Right atrium auricular region (tissue), 2 donors: ENCODE measurements at regions not wholly inside any gene's neighbourhood (a gene's known extent, or its start where the extent isn't known, plus 50 kb on each side); places are given as distances from the start of the nearest gene placed in this dataset.

Experiments used
- DNase-seq: peaks from one replicate; pipeline ENCODE4 v3.0.0-alpha.2; 2019; ENCODE audit warnings: low spot score
- H3K27ac ChIP-seq, 2 donors: fragments of 200-600 bp; sonication (generic); 1 replicate in 1 of 2; 2 replicates in 1 of 2; pipeline ENCODE4 v1.5.1; 2016 to 2019
- H3K27me3 ChIP-seq, 2 donors: fragments of 200-600 bp; sonication (generic); one replicate each; pipeline versions ENCODE4 v1.5.1 to v1.6.0; 2017 to 2019
- H3K36me3 ChIP-seq: fragments of 200-600 bp; sonication (generic); one replicate; pipeline ENCODE4 v1.5.1; 2016
- H3K4me1 ChIP-seq, 2 donors: fragments of 200-600 bp; sonication (generic); one replicate each; pipeline versions ENCODE4 v1.5.1 to v1.6.0; 2017 to 2019
- H3K4me3 ChIP-seq, 2 donors: fragments of 200-600 bp; sonication (generic); 1 replicate in 1 of 2; 2 replicates in 1 of 2; pipeline ENCODE4 v1.5.1; 2017 to 2019; ENCODE audit warnings: mild to moderate bottlenecking in 1 of 2, moderate library complexity in 1 of 2
- H3K9me3 ChIP-seq, 2 donors: fragments of 200-600 bp; sonication (generic); one replicate each; pipeline ENCODE4 v1.5.1; 2019
- TF ChIP-seq, protein P1 (sequence below), 2 donors: fragments of 200-600 bp; sonication (generic); IDR thresholded peaks; one replicate each; pipeline ENCODE4 v1.5.1; 2019; ENCODE audit warnings: antibody characterized with exemption in 2 of 2

DNA sequence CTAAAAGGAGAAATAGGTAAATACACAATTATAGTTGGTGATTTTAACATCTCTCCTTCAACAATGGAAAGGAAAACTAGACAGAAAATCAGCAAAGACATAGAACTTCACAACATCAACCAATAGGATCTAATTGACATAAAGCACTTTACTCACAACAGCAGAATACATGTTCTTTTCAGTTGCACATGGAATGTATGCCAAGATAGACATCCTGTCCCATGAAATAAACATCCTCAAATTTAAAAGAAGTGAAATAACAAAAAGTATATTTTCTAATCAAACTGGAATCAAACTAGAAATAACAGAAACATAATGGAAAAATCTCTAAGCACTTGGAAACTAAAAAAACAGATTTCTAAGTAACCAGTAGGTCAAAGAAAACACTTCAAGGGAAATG lies 296.2 kb upstream of the RGS6 start:
- Histone ChIP-seq H3K4me1 (no peaks in the 10 kb centered on the region), H3K27me3 (no peaks in the 10 kb centered on the region), H3K4me3 (no peak overlapping the region), H3K9me3 (no peaks in the 10 kb centered on the region), H3K27ac (no peak overlapping the region), H3K36me3 (no peaks in the 10 kb centered on the region)
- TF ChIP-seq, protein P1, sequence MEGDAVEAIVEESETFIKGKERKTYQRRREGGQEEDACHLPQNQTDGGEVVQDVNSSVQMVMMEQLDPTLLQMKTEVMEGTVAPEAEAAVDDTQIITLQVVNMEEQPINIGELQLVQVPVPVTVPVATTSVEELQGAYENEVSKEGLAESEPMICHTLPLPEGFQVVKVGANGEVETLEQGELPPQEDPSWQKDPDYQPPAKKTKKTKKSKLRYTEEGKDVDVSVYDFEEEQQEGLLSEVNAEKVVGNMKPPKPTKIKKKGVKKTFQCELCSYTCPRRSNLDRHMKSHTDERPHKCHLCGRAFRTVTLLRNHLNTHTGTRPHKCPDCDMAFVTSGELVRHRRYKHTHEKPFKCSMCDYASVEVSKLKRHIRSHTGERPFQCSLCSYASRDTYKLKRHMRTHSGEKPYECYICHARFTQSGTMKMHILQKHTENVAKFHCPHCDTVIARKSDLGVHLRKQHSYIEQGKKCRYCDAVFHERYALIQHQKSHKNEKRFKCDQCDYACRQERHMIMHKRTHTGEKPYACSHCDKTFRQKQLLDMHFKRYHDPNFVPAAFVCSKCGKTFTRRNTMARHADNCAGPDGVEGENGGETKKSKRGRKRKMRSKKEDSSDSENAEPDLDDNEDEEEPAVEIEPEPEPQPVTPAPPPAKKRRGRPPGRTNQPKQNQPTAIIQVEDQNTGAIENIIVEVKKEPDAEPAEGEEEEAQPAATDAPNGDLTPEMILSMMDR (IDR thresholded peaks at IDR 0.05) = no peak
- no peak for DNase-seq

DNA sequence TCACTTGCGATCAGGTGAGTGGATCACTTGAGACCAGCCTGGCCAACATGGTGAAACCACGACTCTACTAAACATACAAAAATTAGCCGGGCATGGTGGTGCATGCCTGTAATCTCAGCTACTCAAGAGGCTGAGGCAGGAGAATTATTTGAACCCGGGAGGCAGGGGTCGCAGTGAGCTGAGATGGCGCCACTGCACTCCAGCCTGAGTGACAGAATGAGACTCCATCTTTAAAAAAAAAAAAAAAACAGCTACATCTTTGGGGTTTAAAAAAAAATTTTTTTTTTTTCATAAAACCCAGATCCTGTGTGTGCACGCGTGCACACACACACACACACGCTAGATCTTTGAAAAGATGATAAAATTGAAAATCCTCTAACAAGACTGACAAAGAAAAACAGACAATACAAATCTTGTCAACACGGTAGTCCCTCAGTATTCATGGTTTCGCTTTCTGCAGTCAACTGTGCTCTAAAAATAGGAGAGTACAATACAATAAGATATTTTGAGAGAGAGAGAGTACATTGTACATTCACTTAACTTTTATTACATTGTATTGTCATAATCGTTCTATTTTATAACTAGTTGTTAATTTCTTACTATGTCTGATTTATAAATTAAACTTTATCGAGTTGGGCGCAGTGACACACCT lies 295.3 kb upstream of the RGS6 start:
- H3K4me1 ChIP-seq = no peaks in the 10 kb centered on the region
- H3K27ac ChIP-seq = no peak overlapping the region
- H3K27me3 ChIP-seq = no peaks in the 10 kb centered on the region
- H3K9me3 ChIP-seq = peaks cover 0 to under 1% of the 10 kb centered on the region in 2 donors
- H3K4me3 ChIP-seq = no peak overlapping the region
- DNase-seq = no peak
- TF ChIP-seq, protein P1 (IDR thresholded peaks at IDR 0.05) = no peak
- no peaks in the 10 kb centered on the region for H3K36me3 ChIP-seq

DNA sequence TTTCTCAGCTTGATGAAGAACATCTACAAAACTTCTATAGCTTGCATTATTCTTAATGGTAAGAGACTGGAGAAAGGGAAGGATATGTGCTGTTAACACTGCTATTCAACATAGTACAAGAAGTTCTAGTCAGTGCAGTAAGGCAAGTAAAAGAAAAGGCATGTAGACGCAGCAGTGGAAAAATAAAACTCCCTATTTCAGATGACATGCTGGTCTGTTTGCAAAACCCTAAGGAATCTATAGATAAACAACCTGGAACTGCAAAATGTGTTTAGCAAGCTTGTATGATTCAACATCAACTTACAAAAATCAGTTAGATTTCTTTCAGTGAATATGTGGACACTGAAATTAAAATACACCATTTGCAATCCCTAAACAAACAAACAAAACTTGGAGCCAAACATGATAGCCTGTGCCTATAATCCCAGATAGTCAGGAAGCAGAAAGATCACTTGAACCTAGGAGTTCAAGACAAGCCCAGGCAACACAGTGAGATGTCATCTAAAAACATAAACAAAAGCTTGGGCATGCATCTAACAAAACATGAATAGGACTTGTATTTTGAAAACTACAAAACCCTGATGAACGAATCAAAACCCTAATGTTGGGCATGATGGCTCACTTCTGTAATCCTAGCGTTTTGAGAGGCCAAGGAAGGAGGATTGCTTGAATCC lies 293.6 kb upstream of the RGS6 start:
- TF ChIP-seq, protein P1 (IDR thresholded peaks at IDR 0.05) = no peak
- no peaks in the 10 kb centered on the region for H3K4me1 ChIP-seq
- DNase-seq = no peak

DNA sequence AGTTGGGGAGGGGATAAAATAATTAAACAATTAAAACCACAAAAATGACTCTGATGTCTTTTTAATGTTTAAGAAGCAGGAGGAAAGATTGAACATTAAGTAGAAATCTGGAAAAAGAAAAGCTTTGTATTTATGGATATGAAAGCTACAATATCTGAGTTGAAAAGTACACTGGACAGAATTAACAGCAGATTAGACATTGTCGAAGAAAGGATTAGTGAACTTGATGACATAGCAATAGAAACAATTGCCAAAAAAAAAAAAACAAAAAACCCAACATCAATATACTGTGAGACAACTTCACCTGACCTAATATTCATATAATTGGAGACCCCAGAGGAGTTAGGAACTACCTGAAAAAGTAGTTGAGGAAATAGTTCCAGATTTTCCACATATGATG lies 289.5 kb upstream of the RGS6 start:
- Histone ChIP-seq H3K4me3 (no peak overlapping the region), H3K27me3 (no peaks in the 10 kb centered on the region), H3K4me1 (no peaks in the 10 kb centered on the region), H3K36me3 (no peaks in the 10 kb centered on the region), H3K27ac (no peak overlapping the region), H3K9me3 (peaks cover 0 to 15% of the 10 kb centered on the region in 2 donors)
- no peak for DNase-seq
- TF ChIP-seq, protein P1 (IDR thresholded peaks at IDR 0.05) = no peak

More for the DNA sequence above, 293.6 kb upstream of the RGS6 start:
- Histone ChIP-seq H3K36me3 (no peaks in the 10 kb centered on the region), H3K4me3 (no peak overlapping the region), H3K27ac (no peak overlapping the region), H3K9me3 (peaks cover 0 to 15% of the 10 kb centered on the region in 2 donors), H3K27me3 (no peaks in the 10 kb centered on the region)

DNA sequence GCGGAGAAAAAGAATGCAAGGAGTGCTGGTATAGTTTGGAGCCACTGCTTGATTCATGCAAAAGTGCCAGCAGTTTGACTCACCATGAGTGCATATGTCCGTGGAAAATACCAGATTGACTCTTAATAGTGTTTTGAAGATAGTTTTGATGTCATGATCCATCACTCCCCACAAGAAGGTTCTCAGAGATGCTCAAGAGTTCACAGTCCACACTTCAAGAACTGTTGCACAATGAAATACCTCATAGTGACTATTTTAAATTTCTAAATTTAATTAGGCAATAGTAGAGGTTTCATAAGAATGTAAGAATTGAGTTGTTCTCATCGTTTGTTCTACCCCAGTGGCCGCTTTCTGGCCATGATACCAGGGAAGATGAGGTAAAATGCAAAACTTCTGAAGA lies 286.6 kb upstream of the RGS6 start:
- TF ChIP-seq, protein P1 (IDR thresholded peaks at IDR 0.05) = no peak
- H3K4me3 ChIP-seq = no peak overlapping the region
- H3K9me3 ChIP-seq = peaks cover 0 to 15% of the 10 kb centered on the region in 2 donors
- no peaks in the 10 kb centered on the region for H3K27me3 ChIP-seq
- no peak for DNase-seq
- H3K36me3 ChIP-seq = no peaks in the 10 kb centered on the region
- no peak overlapping the region for H3K27ac ChIP-seq
- H3K4me1 ChIP-seq = no peaks in the 10 kb centered on the region
